Lower leg skin (tissue), 3 donors: ENCODE measurements at regions not wholly inside any gene's neighbourhood (a gene's known extent, or its start where the extent isn't known, plus 50 kb on each side); places are given as distances from the start of the nearest gene placed in this dataset.

Source experiments
- CTCF ChIP-seq, 3 donors: fragments of 450-650 bp; IDR thresholded peaks; one replicate each; pipeline ENCODE4 v1.5.1; 2016; ENCODE audit warnings: antibody characterized with exemption in 3 of 3, mild to moderate bottlenecking in 3 of 3, moderate library complexity in 2 of 3
- POLR2A ChIP-seq, 2 donors: fragments of 450-650 bp; IDR thresholded peaks; one replicate each; pipeline ENCODE4 v1.6.1; 2016 to 2017; ENCODE audit warnings: antibody characterized with exemption in 2 of 2, mild to moderate bottlenecking in 1 of 2, moderate library complexity in 1 of 2

DNA sequence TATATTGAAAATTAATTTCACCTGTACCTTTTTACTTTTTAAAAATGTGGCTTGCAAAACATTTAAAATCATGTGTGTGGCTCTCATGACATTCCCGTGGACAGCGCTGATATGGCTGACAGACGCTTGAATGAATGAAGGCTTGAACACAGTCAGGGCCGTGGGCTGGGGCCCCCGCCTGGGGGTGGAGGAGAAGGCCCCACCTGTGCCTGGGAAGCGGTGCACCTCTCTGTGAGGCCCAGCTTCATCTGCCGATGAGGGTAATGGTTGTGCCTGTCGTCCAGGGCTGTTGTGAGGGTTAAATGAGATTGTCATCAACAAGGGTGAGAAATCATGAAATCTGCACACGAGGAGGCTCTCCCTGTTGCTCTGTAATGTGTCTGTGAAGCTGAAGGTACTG lies 85.9 kb upstream of the PRR23E start:
- no peak for TF ChIP-seq CTCF (IDR thresholded peaks at IDR 0.05)
- TF ChIP-seq POLR2A (IDR thresholded peaks at IDR 0.05) = no peak
